ENCODE measurements at regions not wholly inside any gene's neighbourhood (a gene's known extent, or its start where the extent isn't known, plus 50 kb on each side); places are given as distances from the start of the nearest gene placed in this dataset.

- TF ChIP-seq, protein P1, sequence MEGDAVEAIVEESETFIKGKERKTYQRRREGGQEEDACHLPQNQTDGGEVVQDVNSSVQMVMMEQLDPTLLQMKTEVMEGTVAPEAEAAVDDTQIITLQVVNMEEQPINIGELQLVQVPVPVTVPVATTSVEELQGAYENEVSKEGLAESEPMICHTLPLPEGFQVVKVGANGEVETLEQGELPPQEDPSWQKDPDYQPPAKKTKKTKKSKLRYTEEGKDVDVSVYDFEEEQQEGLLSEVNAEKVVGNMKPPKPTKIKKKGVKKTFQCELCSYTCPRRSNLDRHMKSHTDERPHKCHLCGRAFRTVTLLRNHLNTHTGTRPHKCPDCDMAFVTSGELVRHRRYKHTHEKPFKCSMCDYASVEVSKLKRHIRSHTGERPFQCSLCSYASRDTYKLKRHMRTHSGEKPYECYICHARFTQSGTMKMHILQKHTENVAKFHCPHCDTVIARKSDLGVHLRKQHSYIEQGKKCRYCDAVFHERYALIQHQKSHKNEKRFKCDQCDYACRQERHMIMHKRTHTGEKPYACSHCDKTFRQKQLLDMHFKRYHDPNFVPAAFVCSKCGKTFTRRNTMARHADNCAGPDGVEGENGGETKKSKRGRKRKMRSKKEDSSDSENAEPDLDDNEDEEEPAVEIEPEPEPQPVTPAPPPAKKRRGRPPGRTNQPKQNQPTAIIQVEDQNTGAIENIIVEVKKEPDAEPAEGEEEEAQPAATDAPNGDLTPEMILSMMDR (IDR thresholded peaks at IDR 0.05; ENCODE audit: poor library complexity): no peak
- no peak for TF ChIP-seq EZH2phosphoT487 (IDR thresholded peaks at IDR 0.05; ENCODE audit: low read depth, severe bottlenecking, unreplicated experiment)
Observed at GRCh38 chr1:8089535-8090228, 63.6 kb upstream of the ERRFI1 start.

All from hepatocyte (in vitro differentiated cells).